Breast epithelium (tissue), 4 donors: ENCODE measurements at regions not wholly inside any gene's neighbourhood (a gene's known extent, or its start where the extent isn't known, plus 50 kb on each side); places are given as distances from the start of the nearest gene placed in this dataset.

Source experiments
- DNase-seq, 2 donors: peaks; one replicate each; pipeline ENCODE4 v3.0.0-alpha.2; 2019; ENCODE audit warnings: low spot score in 2 of 2
- H3K27ac ChIP-seq, 2 donors: fragments of 200-600 bp; sonication (generic) in 1 of 2; one replicate each; pipeline ENCODE4 v1.5.1; 2016 to 2019; ENCODE audit warnings: mild to moderate bottlenecking in 1 of 2
- H3K27me3 ChIP-seq, 2 donors: fragments of 200-600 bp; sonication (generic) in 1 of 2; one replicate each; pipeline versions ENCODE4 v1.5.1 to v1.6.0; 2017 to 2019; ENCODE audit warnings: control low read depth in 1 of 2, mild to moderate bottlenecking in 1 of 2
- H3K36me3 ChIP-seq: fragments of 200-600 bp; one replicate; pipeline ENCODE4 v1.5.1; 2019
- H3K4me1 ChIP-seq, 2 donors: fragments of 200-600 bp; sonication (generic); one replicate each; pipeline ENCODE4 v1.5.1; 2016 to 2019; ENCODE audit warnings: control low read depth in 1 of 2
- H3K4me3 ChIP-seq, 3 donors: fragments of 200-600 bp; sonication (generic); 1 replicate in 2 of 3; 2 replicates in 1 of 3; pipeline ENCODE4 v1.5.1; 2016 to 2019; ENCODE audit warnings: mild to moderate bottlenecking in 3 of 3, moderate library complexity in 2 of 3
- H3K9me3 ChIP-seq, 2 donors: fragments of 200-600 bp; sonication (generic) in 1 of 2; one replicate each; pipeline ENCODE4 v1.5.1; 2016 to 2019; ENCODE audit warnings: control low read depth in 1 of 2
- CTCF ChIP-seq, 3 donors: fragments of 450-650 bp; IDR thresholded peaks; one replicate each; pipeline ENCODE4 v1.5.1; 2016 to 2017; ENCODE audit warnings: antibody characterized with exemption in 3 of 3, mild to moderate bottlenecking in 3 of 3, moderate library complexity in 3 of 3
- POLR2A ChIP-seq: fragments of 450-650 bp; IDR thresholded peaks from one replicate; pipeline ENCODE4 v1.6.1; 2016; ENCODE audit warnings: antibody characterized with exemption, mild to moderate bottlenecking, moderate library complexity
- POLR2AphosphoS5 ChIP-seq, 3 donors: sonication (generic); formaldehyde crosslinking; IDR thresholded peaks; one replicate each; pipeline ENCODE4 v1.6.1; 2017; ENCODE audit warnings: antibody characterized with exemption in 3 of 3
- intact Hi-C: fragments of 100-400 bp; cut with DNase I; formaldehyde crosslinking; loops from one replicate; pipeline ENCODE4 v1.15.1; 2023; ENCODE audit warnings: low total_unique reads

GRCh38 chr14:100972118-100972897 is 68.8 kb upstream of the RTL1 start:
- Histone ChIP-seq H3K27ac (no peak overlapping the region), H3K4me1 (no peaks in the 10 kb centered on the region), H3K36me3 (no peaks in the 10 kb centered on the region), H3K9me3 (no peaks in the 10 kb centered on the region), H3K4me3 (no peak overlapping the region), H3K27me3 (no peaks in the 10 kb centered on the region)
- intact Hi-C loops = no loop called here
- DNase-seq = no peak
- TF ChIP-seq POLR2AphosphoS5 (IDR thresholded peaks at IDR 0.05) (no peak), POLR2A (no peak), CTCF (IDR thresholded peaks at IDR 0.05) (no peak)

GRCh38 chr14:100975671-100976070 is 72.1 kb upstream of the RTL1 start:
- Histone ChIP-seq H3K27me3 (no peaks in the 10 kb centered on the region), H3K4me3 (no peak overlapping the region), H3K4me1 (no peaks in the 10 kb centered on the region), H3K36me3 (no peaks in the 10 kb centered on the region), H3K9me3 (no peaks in the 10 kb centered on the region), H3K27ac (no peak overlapping the region)
- intact Hi-C loops = no loop called here
- TF ChIP-seq CTCF (IDR thresholded peaks at IDR 0.05) (no peak), POLR2A (no peak), POLR2AphosphoS5 (IDR thresholded peaks at IDR 0.05) (no peak)
- no peak for DNase-seq

- intact Hi-C loops = no loop called here
- H3K4me3 ChIP-seq = no peak overlapping the region
- TF ChIP-seq CTCF (IDR thresholded peaks at IDR 0.05) = no peak
These were observed 75.6 kb upstream of the RTL1 start for GRCh38 chr14:100979079-100979478.

GRCh38 chr14:100979780-100980179 is 76.3 kb upstream of the RTL1 start:
- H3K4me3 ChIP-seq = no peak overlapping the region
- TF ChIP-seq POLR2A (no peak), CTCF (IDR thresholded peaks at IDR 0.05) (no peak), POLR2AphosphoS5 (IDR thresholded peaks at IDR 0.05) (no peak)
- H3K27me3 ChIP-seq = no peaks in the 10 kb centered on the region
- no peaks in the 10 kb centered on the region for H3K9me3 ChIP-seq
- intact Hi-C loops = no loop called here
- no peak overlapping the region for H3K27ac ChIP-seq
- H3K4me1 ChIP-seq = no peaks in the 10 kb centered on the region
- no peaks in the 10 kb centered on the region for H3K36me3 ChIP-seq
- DNase-seq = no peak

More at GRCh38 chr14:100979079-100979478, 75.6 kb upstream of the RTL1 start:
- Histone ChIP-seq H3K27me3 (no peaks in the 10 kb centered on the region), H3K9me3 (no peaks in the 10 kb centered on the region), H3K4me1 (no peaks in the 10 kb centered on the region), H3K36me3 (no peaks in the 10 kb centered on the region), H3K27ac (no peak overlapping the region)
- DNase-seq = no peak

- Histone ChIP-seq H3K36me3 (no peaks in the 10 kb centered on the region), H3K27ac (no peak overlapping the region), H3K4me3 (no peak overlapping the region), H3K4me1 (no peaks in the 10 kb centered on the region), H3K27me3 (no peaks in the 10 kb centered on the region), H3K9me3 (no peaks in the 10 kb centered on the region)
- DNase-seq = no peak
- TF ChIP-seq POLR2A (no peak), CTCF (IDR thresholded peaks at IDR 0.05) (no peak), POLR2AphosphoS5 (IDR thresholded peaks at IDR 0.05) (no peak)
- intact Hi-C loops = no loop called here
These were observed 77.3 kb upstream of the RTL1 start for GRCh38 chr14:100980823-100981222.
